HEK293 (cell line): ENCODE measurements at regions not wholly inside any gene's neighbourhood (a gene's known extent, or its start where the extent isn't known, plus 50 kb on each side); places are given as distances from the start of the nearest gene placed in this dataset.

Source experiments
- CTCF ChIA-PET: fragments of 350-600 bp; formaldehyde crosslinking; extraction: SDS; loops from one replicate; lab custom pipeline; 2021; ENCODE audit warnings: antibody characterized with exemption; lab: Yijun Ruan, JAX
- POLR2A ChIA-PET: fragments of 300-600 bp; formaldehyde crosslinking; extraction: SDS; loops from one replicate; lab custom pipeline; 2020; ENCODE audit warnings: antibody characterized with exemption, inconsistent platforms; lab: Yijun Ruan, JAX
- H3K27ac ChIP-seq: fragments of 200-500 bp; sonication (Bioruptor generic); 2 replicates; pipeline ENCODE4 v1.5.1; 2014; ENCODE audit warnings: low read depth, low read length, control low read depth, inconsistent platforms; ENCODE audit errors: extremely low read depth
- H3K36me3 ChIP-seq, 2 experiments: fragments of 200-500 bp in 1 of 2; sonication (Bioruptor generic) in 1 of 2; 1 replicate in 1 of 2; 2 replicates in 1 of 2; pipeline ENCODE4 v1.5.1; 2014 to 2017; ENCODE audit warnings: inconsistent platforms in 2 of 2, low read length in 2 of 2; ENCODE audit not compliant: control insufficient read depth in 2 of 2, insufficient read depth in 1 of 2
- H3K4me1 ChIP-seq: fragments of 200-500 bp; sonication (Bioruptor generic); 2 replicates; pipeline ENCODE4 v1.5.1; 2014; ENCODE audit warnings: mild to moderate bottlenecking, low read length, inconsistent platforms; ENCODE audit not compliant: control insufficient read depth, insufficient read depth
- H3K4me3 ChIP-seq: 2 replicates; pipeline ENCODE4 v1.5.1; 2011; ENCODE audit warnings: low read depth, mild to moderate bottlenecking, control low read depth, low read length, moderate library complexity
- H3K9me3 ChIP-seq: fragments of 200-500 bp; sonication (Bioruptor generic); 2 replicates; pipeline ENCODE4 v1.5.1; 2014; ENCODE audit warnings: low read depth, low read length, inconsistent platforms; ENCODE audit not compliant: control insufficient read depth, insufficient read depth
- BCL6B ChIP-seq: fragments of 450-650 bp; formaldehyde crosslinking; IDR thresholded peaks from 2 replicates; pipeline ENCODE4 v1.5.1; 2017; ENCODE audit warnings: missing biosample characterization, missing genetic modification characterization
- GLIS2 ChIP-seq: fragments of 450-650 bp; formaldehyde crosslinking; IDR thresholded peaks from 2 replicates; pipeline ENCODE4 v1.5.1; 2016; ENCODE audit warnings: missing biosample characterization, missing genetic modification characterization
- INSM2 ChIP-seq: fragments of 450-650 bp; formaldehyde crosslinking; IDR thresholded peaks from 2 replicates; pipeline ENCODE4 v1.5.1; 2016; ENCODE audit warnings: missing biosample characterization, missing genetic modification characterization
- SETDB1 ChIP-seq: IDR thresholded peaks from one replicate; pipeline ENCODE4 v1.6.1; 2017; ENCODE audit warnings: mild to moderate bottlenecking, low read length, moderate library complexity, mixed read lengths; ENCODE audit not compliant: insufficient read length
- ZBTB7A ChIP-seq: fragments of 450-650 bp; formaldehyde crosslinking; IDR thresholded peaks from 2 replicates; pipeline ENCODE4 v1.5.1; 2016; ENCODE audit warnings: low read depth, missing biosample characterization, missing genetic modification characterization
- ZNF133 ChIP-seq: fragments of 450-650 bp; formaldehyde crosslinking; IDR thresholded peaks from 2 replicates; pipeline ENCODE4 v1.5.1; 2016; ENCODE audit warnings: missing biosample characterization, missing genetic modification characterization
- ZNF394 ChIP-seq: fragments of 450-650 bp; formaldehyde crosslinking; IDR thresholded peaks from 2 replicates; pipeline ENCODE4 v1.5.1; 2016; ENCODE audit warnings: missing biosample characterization, missing genetic modification characterization, mild to moderate bottlenecking, moderate library complexity, borderline replicate concordance
- ZNF423 ChIP-seq: fragments of 450-650 bp; formaldehyde crosslinking; IDR thresholded peaks from 2 replicates; pipeline ENCODE4 v1.5.1; 2016; ENCODE audit warnings: missing biosample characterization, missing genetic modification characterization
- ZNF449 ChIP-seq: fragments of 450-650 bp; formaldehyde crosslinking; IDR thresholded peaks from 2 replicates; pipeline ENCODE4 v1.5.1; 2017; ENCODE audit warnings: missing biosample characterization, mild to moderate bottlenecking, missing genetic modification characterization, moderate library complexity
- ZNF473 ChIP-seq: fragments of 450-650 bp; formaldehyde crosslinking; IDR thresholded peaks from 2 replicates; pipeline ENCODE4 v1.5.1; 2017; ENCODE audit warnings: missing biosample characterization, missing genetic modification characterization
- ZNF518A ChIP-seq: fragments of 450-650 bp; formaldehyde crosslinking; conservative IDR thresholded peaks from 2 replicates; pipeline ENCODE4 v1.5.1; 2016; ENCODE audit warnings: low read depth, missing biosample characterization, missing genetic modification characterization
- ZNF530 ChIP-seq: fragments of 450-650 bp; formaldehyde crosslinking; IDR thresholded peaks from 2 replicates; pipeline ENCODE4 v1.5.1; 2016; ENCODE audit warnings: low read depth, missing biosample characterization, missing genetic modification characterization
- ZNF560 ChIP-seq: fragments of 450-650 bp; formaldehyde crosslinking; IDR thresholded peaks from 2 replicates; pipeline ENCODE4 v1.5.1; 2017; ENCODE audit warnings: missing biosample characterization, missing genetic modification characterization, borderline replicate concordance
- ZNF658 ChIP-seq: fragments of 450-650 bp; formaldehyde crosslinking; IDR thresholded peaks from 2 replicates; pipeline ENCODE4; 2016; ENCODE audit warnings: missing biosample characterization, missing genetic modification characterization
- ZNF785 ChIP-seq: fragments of 450-650 bp; formaldehyde crosslinking; IDR thresholded peaks from 2 replicates; pipeline ENCODE4 v1.5.1; 2016; ENCODE audit warnings: missing biosample characterization, missing genetic modification characterization
- ZNF830 ChIP-seq: fragments of 450-650 bp; IDR thresholded peaks from 2 replicates; pipeline ENCODE4 v1.5.0; 2018; ENCODE audit warnings: missing biosample characterization, missing genetic modification characterization, low read depth, mild to moderate bottlenecking, moderate library complexity
- TF ChIP-seq, protein P1 (sequence below): fragments of 450-650 bp; formaldehyde crosslinking; IDR thresholded peaks from 2 replicates; pipeline ENCODE4 v1.5.1; 2016; ENCODE audit warnings: missing biosample characterization, missing genetic modification characterization
- TF ChIP-seq, protein P2 (sequence below): fragments of 450-650 bp; formaldehyde crosslinking; IDR thresholded peaks from 2 replicates; pipeline ENCODE4 v1.5.1; 2016; ENCODE audit warnings: missing biosample characterization, missing genetic modification characterization, borderline replicate concordance

DNA sequence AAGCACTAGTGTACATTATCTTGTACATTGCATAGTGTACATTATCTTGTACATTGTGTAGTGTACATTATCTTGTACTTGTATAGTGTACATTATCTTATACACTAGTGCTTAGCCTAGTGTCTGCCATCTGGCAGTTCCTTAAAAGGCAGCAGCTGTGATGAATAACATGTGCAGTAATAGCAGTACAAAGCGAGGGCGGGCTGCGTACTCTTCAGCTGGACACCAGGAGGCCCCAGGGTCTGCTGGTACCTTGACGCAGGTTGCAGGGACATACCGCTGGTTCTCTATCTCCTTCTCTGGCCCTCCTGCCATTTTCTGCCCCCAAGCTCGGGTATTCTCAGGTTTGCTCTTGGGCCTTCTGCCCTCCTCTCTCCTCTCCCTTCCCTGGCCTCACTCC is 149.6 kb downstream of the SEC16B start (continued):
- TF ChIP-seq ZNF449 (no peak), ZNF394 (tag by site-specific recombination) (no peak)
- TF ChIP-seq, all 188 proteins: peak for 0

DNA sequence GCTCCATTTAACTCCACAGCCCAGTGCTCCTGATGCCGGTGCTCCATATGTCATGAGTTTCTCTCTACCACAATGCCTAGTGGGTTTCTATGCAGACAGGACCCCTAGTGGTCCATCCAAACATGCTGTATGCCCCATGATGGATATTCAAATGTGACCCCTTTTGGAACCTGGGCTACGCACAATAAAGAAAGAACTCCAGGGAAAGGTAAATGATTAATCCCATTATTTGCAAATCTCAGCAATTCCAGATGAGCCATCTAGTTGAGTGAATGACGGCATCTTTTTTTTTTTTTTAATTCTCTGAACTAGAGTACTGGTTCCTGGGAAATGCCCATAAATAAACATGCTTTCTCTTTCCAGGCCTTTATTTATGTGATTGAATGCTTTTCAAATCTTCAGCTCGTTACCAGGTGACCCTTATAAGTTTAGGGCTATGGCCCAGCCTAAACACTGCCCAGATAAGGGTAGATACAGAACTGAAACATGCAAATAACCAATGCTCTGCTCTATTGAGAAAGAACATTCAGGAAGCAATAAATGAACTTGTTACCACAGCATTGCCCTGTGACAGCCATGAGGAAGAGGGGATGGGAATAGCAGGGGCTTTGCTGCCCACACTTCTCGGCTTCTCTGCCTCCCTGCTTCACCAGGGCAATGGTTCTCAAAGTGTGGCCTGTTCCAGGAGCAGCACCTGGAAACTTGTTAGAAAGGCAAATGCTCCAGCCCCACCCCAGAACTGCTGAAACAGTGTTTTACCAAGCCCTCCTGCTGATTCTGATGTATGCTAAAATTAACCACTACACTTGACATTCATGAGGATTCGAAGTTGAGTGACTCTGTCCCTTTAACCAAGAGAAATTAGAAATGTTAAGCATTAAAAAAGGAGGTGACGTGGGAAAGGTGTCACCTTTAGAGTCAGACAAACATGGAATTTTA is 151.7 kb downstream of the SEC16B start:
- TF ChIP-seq ZNF473 (tag by site-specific recombination) (no peak), INSM2 (no peak), GLIS2 (tag by site-specific recombination) (no peak), ZBTB7A (tag by site-specific recombination) (no peak), SETDB1 (no peak), ZNF658 (no peak), ZNF530 (tag by site-specific recombination) (no peak), ZNF518A (no peak), ZNF423 (no peak), ZNF560 (tag by site-specific recombination) (no peak), BCL6B (no peak), ZNF830 (no peak), ZNF785 (tag by site-specific recombination) (no peak), ZNF133 (tag by site-specific recombination) (no peak)
- TF ChIP-seq, protein P1, sequence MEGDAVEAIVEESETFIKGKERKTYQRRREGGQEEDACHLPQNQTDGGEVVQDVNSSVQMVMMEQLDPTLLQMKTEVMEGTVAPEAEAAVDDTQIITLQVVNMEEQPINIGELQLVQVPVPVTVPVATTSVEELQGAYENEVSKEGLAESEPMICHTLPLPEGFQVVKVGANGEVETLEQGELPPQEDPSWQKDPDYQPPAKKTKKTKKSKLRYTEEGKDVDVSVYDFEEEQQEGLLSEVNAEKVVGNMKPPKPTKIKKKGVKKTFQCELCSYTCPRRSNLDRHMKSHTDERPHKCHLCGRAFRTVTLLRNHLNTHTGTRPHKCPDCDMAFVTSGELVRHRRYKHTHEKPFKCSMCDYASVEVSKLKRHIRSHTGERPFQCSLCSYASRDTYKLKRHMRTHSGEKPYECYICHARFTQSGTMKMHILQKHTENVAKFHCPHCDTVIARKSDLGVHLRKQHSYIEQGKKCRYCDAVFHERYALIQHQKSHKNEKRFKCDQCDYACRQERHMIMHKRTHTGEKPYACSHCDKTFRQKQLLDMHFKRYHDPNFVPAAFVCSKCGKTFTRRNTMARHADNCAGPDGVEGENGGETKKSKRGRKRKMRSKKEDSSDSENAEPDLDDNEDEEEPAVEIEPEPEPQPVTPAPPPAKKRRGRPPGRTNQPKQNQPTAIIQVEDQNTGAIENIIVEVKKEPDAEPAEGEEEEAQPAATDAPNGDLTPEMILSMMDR (tag by site-specific recombination) = no peak
- TF ChIP-seq, protein P2, sequence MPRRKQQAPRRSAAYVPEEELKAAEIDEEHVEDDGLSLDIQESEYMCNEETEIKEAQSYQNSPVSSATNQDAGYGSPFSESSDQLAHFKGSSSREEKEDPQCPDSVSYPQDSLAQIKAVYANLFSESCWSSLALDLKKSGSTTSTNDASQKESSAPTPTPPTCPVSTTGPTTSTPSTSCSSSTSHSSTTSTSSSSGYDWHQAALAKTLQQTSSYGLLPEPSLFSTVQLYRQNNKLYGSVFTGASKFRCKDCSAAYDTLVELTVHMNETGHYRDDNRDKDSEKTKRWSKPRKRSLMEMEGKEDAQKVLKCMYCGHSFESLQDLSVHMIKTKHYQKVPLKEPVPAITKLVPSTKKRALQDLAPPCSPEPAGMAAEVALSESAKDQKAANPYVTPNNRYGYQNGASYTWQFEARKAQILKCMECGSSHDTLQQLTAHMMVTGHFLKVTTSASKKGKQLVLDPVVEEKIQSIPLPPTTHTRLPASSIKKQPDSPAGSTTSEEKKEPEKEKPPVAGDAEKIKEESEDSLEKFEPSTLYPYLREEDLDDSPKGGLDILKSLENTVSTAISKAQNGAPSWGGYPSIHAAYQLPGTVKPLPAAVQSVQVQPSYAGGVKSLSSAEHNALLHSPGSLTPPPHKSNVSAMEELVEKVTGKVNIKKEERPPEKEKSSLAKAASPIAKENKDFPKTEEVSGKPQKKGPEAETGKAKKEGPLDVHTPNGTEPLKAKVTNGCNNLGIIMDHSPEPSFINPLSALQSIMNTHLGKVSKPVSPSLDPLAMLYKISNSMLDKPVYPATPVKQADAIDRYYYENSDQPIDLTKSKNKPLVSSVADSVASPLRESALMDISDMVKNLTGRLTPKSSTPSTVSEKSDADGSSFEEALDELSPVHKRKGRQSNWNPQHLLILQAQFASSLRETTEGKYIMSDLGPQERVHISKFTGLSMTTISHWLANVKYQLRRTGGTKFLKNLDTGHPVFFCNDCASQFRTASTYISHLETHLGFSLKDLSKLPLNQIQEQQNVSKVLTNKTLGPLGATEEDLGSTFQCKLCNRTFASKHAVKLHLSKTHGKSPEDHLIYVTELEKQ (tag by site-specific recombination) = no peak
- Histone ChIP-seq H3K36me3 (no peaks in the 10 kb centered on the region), H3K27ac (no peak overlapping the region), H3K9me3 (no peaks in the 10 kb centered on the region), H3K4me1 (no peaks in the 10 kb centered on the region), H3K4me3 (no peak overlapping the region)
- ChIA-PET CTCF (no interaction called here), POLR2A (no interaction called here)
